Activated naive CD4-positive, alpha-beta T cell treated with anti-CD3 and anti-CD28 coated beads, Interleukin-2, amount 50 U/mL, for 24 hours (primary cell): ENCODE measurements at regions not wholly inside any gene's neighbourhood (a gene's known extent, or its start where the extent isn't known, plus 50 kb on each side); places are given as distances from the start of the nearest gene placed in this dataset.
"Not testable (repeated sequence)": the region's sequence is repeated elsewhere in the genome, so short reads cannot be mapped to it uniquely, and the experiment has no call there.

Experiments
- H3K27ac Mint-ChIP-seq: one replicate; pipeline ENCODE4 v1.8.0; 2021; ENCODE audit warnings: mild to moderate bottlenecking, mixed read lengths
- H3K27me3 Mint-ChIP-seq: one replicate; pipeline ENCODE4 v1.8.0; 2021; ENCODE audit warnings: mixed read lengths
- H3K36me3 Mint-ChIP-seq: one replicate; pipeline ENCODE4 v1.8.0; 2021; ENCODE audit warnings: mixed read lengths
- H3K4me1 Mint-ChIP-seq: one replicate; pipeline ENCODE4 v1.8.0; 2021; ENCODE audit warnings: mixed read lengths
- H3K4me3 Mint-ChIP-seq: one replicate; pipeline ENCODE4 v1.8.0; 2021; ENCODE audit warnings: mild to moderate bottlenecking, mixed read lengths
- H3K9me3 Mint-ChIP-seq: one replicate; pipeline ENCODE4 v1.8.0; 2021; ENCODE audit warnings: mixed read lengths

GRCh38 chr1:19551837-19552236 is 66.5 kb upstream of the CAPZB start:
- H3K36me3 Mint-ChIP-seq, H3K4me1 Mint-ChIP-seq, H3K4me3 Mint-ChIP-seq, H3K9me3 Mint-ChIP-seq, H3K27ac Mint-ChIP-seq, H3K27me3 Mint-ChIP-seq: not testable (repeated sequence)

GRCh38 chr1:19550437-19550836 is 65.1 kb upstream of the CAPZB start:
- not testable (repeated sequence) for H3K27ac Mint-ChIP-seq, H3K27me3 Mint-ChIP-seq, H3K9me3 Mint-ChIP-seq, H3K4me1 Mint-ChIP-seq, H3K36me3 Mint-ChIP-seq, H3K4me3 Mint-ChIP-seq

GRCh38 chr1:19547814-19548213 is 62.5 kb upstream of the CAPZB start:
- H3K36me3 Mint-ChIP-seq = peaks cover 4% of the 10 kb centered on the region
- H3K27me3 Mint-ChIP-seq = peaks cover 2% of the 10 kb centered on the region
- no peak overlapping the region for H3K4me3 Mint-ChIP-seq

GRCh38 chr1:19536519-19536918 is 51.2 kb upstream of the CAPZB start:
- H3K4me3 Mint-ChIP-seq = no peak overlapping the region
- H3K36me3 Mint-ChIP-seq = peaks cover 3% of the 10 kb centered on the region
- no peak overlapping the region for H3K27ac Mint-ChIP-seq
- H3K9me3 Mint-ChIP-seq = peaks cover 5% of the 10 kb centered on the region
- peaks cover 3% of the 10 kb centered on the region for H3K4me1 Mint-ChIP-seq
- no peaks in the 10 kb centered on the region for H3K27me3 Mint-ChIP-seq

More at GRCh38 chr1:19547814-19548213, 62.5 kb upstream of the CAPZB start:
- H3K27ac Mint-ChIP-seq = no peak overlapping the region
- peaks cover 3% of the 10 kb centered on the region for H3K4me1 Mint-ChIP-seq
- H3K9me3 Mint-ChIP-seq = no peaks in the 10 kb centered on the region

GRCh38 chr1:19535214-19535613 is 49.9 kb upstream of the CAPZB start:
- no peak overlapping the region for H3K4me3 Mint-ChIP-seq
- H3K36me3 Mint-ChIP-seq = peaks cover 5% of the 10 kb centered on the region
- no peak overlapping the region for H3K27ac Mint-ChIP-seq
- no peaks in the 10 kb centered on the region for H3K27me3 Mint-ChIP-seq
- peaks cover 5% of the 10 kb centered on the region for H3K9me3 Mint-ChIP-seq
- peaks cover 3% of the 10 kb centered on the region for H3K4me1 Mint-ChIP-seq
